ENCODE measurements at regions not wholly inside any gene's neighbourhood (a gene's known extent, or its start where the extent isn't known, plus 50 kb on each side); places are given as distances from the start of the nearest gene placed in this dataset.
A peak's percentile ranks its signal among the peaks of the same experiment; 100 is the strongest.

- Histone ChIP-seq H3K36me3 (no peaks in the 10 kb centered on the region), H3K4me3 (replicated peaks in 1 of 3) (no peak overlapping the region), H3K27ac (no peak overlapping the region), H3K27me3 (no peaks in the 10 kb centered on the region), H3K4me1 (no peaks in the 10 kb centered on the region), H3K9me3 (no peaks in the 10 kb centered on the region)
- TF ChIP-seq CTCF (IDR thresholded peaks at IDR 0.05) (peak in 4 of 6 experiments; percentile 31 to 79 (median 64)), POLR2A (IDR thresholded peaks at IDR 0.05) (no peak)
- peak in 1 of 2 donors; percentile 12 for DNase-seq
- WGBS, 2 donors, result 94 to 95% methylated on average over 3 of the region's 3 CpGs
- intact Hi-C loops (cut with DNase I), result no loop called here
Observed at GRCh38 chr5:143968071-143968878, 156.3 kb downstream of the HMHB1 start.

- Histone ChIP-seq H3K9me3 (no peaks in the 10 kb centered on the region), H3K36me3 (no peaks in the 10 kb centered on the region), H3K4me3 (replicated peaks in 1 of 3) (no peak overlapping the region), H3K4me1 (no peaks in the 10 kb centered on the region), H3K27me3 (no peaks in the 10 kb centered on the region), H3K27ac (no peak overlapping the region)
- TF ChIP-seq POLR2A (IDR thresholded peaks at IDR 0.05), result no peak
- no peak for TF ChIP-seq CTCF (IDR thresholded peaks at IDR 0.05)
- WGBS, 2 donors, result 74 to 81% methylated on average over 3 of the region's 3 CpGs
- intact Hi-C loops (cut with DNase I), result no loop called here
- DNase-seq, result no peak
Observed at GRCh38 chr5:143970159-143970558, 158.2 kb downstream of the HMHB1 start.

- intact Hi-C loops (cut with DNase I), result no loop called here
- TF ChIP-seq POLR2A (IDR thresholded peaks at IDR 0.05), result no peak
- no peak for TF ChIP-seq CTCF (IDR thresholded peaks at IDR 0.05)
- Histone ChIP-seq H3K27ac (no peak overlapping the region), H3K27me3 (no peaks in the 10 kb centered on the region), H3K36me3 (no peaks in the 10 kb centered on the region), H3K9me3 (no peaks in the 10 kb centered on the region), H3K4me3 (replicated peaks in 1 of 3) (no peak overlapping the region), H3K4me1 (no peaks in the 10 kb centered on the region)
- 78 to 84% methylated on average over 2 of the region's 2 CpGs for WGBS, 2 donors
- DNase-seq, result no peak
Observed at GRCh38 chr5:143972068-143972467, 160.1 kb downstream of the HMHB1 start.

GRCh38 chr5:143976055-143976454, 164.1 kb downstream of the HMHB1 start:
- DNase-seq, result no peak
- Histone ChIP-seq H3K4me3 (replicated peaks in 1 of 3) (no peak overlapping the region), H3K27me3 (no peaks in the 10 kb centered on the region), H3K36me3 (no peaks in the 10 kb centered on the region), H3K9me3 (no peaks in the 10 kb centered on the region), H3K4me1 (no peaks in the 10 kb centered on the region), H3K27ac (no peak overlapping the region)
- 91 to 92% methylated on average over 1 of the region's 1 CpG for WGBS, 2 donors
- intact Hi-C loops (cut with DNase I), result no loop called here
- TF ChIP-seq CTCF (IDR thresholded peaks at IDR 0.05) (no peak), POLR2A (IDR thresholded peaks at IDR 0.05) (no peak)

GRCh38 chr5:143977891-143978461, 166.0 kb downstream of the HMHB1 start:
- intact Hi-C loops (cut with DNase I), result no loop called here
- H3K36me3 ChIP-seq, result no peaks in the 10 kb centered on the region
- 58 to 91% methylated on average over 1 of the region's 1 CpG for WGBS, 2 donors

More at GRCh38 chr5:143977891-143978461, 166.0 kb downstream of the HMHB1 start:
- no peak for DNase-seq
- Histone ChIP-seq H3K4me1 (no peaks in the 10 kb centered on the region), H3K27me3 (no peaks in the 10 kb centered on the region), H3K27ac (no peak overlapping the region), H3K9me3 (no peaks in the 10 kb centered on the region), H3K4me3 (replicated peaks in 1 of 3) (no peak overlapping the region)
- TF ChIP-seq CTCF (IDR thresholded peaks at IDR 0.05) (no peak), POLR2A (IDR thresholded peaks at IDR 0.05) (no peak)
